Uterus (tissue), 2 donors: ENCODE measurements at regions not wholly inside any gene's neighbourhood (a gene's known extent, or its start where the extent isn't known, plus 50 kb on each side); places are given as distances from the start of the nearest gene placed in this dataset.

Source experiments
- CTCF ChIP-seq, 4 experiments: fragments of 200-600 bp in 2 of 4; fragments of 450-650 bp in 2 of 4; sonication (generic) in 2 of 4; IDR thresholded peaks; one replicate each; pipeline ENCODE4 v1.5.1; 2016 to 2019; ENCODE audit warnings: antibody characterized with exemption in 4 of 4, mild to moderate bottlenecking in 2 of 4, moderate library complexity in 1 of 4
- POLR2A ChIP-seq, 2 donors: fragments of 450-650 bp; IDR thresholded peaks; one replicate each; pipeline ENCODE4 v1.6.1; 2016; ENCODE audit warnings: antibody characterized with exemption in 2 of 2, mild to moderate bottlenecking in 1 of 2, moderate library complexity in 1 of 2

DNA sequence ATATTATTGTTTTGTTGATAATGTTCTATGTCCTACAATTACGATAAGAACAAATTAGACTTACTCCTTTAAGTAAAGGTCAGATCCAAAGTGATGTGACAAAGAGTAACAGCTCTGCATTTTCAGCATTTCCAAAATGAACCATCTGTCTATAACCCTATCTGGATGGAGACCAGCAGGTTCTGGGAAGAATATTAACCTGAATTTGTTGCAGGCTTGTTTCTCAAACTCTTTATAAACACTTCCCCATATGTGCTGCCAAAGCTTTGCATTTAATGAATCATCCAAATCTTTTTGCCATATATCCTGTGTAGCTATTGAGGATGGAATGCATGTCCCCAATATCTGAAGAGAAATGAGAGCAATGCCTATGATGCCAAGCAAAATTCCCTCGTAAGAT, 198.9 kb upstream of the SLC27A6 start:
- TF ChIP-seq CTCF (IDR thresholded peaks at IDR 0.05) (no peak), POLR2A (IDR thresholded peaks at IDR 0.05) (no peak)
